GM18517 (cell line): ENCODE measurements at regions not wholly inside any gene's neighbourhood (a gene's known extent, or its start where the extent isn't known, plus 50 kb on each side); places are given as distances from the start of the nearest gene placed in this dataset.

Experiments used
- ATAC-seq: cut with Tn5 transposase; IDR thresholded peaks from one replicate; pipeline ENCODE4 v1.9.1; 2021; ENCODE audit warnings: mild to moderate bottlenecking, moderate library complexity; ENCODE audit not compliant: unreplicated experiment

DNA sequence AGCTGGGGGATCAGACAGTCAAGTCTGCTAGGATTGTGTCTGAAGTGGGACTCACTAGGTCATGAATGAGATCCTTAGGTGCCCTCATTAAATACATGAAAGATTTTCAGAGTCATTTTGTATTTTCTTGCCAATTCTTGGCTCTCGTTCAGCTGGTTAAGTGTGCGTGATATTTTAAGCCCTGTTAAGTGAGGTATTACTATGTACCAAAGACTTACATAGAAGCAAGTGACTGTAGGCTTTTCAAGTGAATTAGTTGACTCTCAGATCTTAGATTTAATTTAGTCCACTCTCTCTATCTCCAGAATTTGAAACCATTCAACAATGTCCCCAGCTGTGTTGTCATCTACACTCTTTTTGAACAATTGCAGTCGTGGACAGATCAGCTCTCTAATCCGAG lies 219.4 kb downstream of the FOXL1 start:
- ATAC-seq = no peak

DNA sequence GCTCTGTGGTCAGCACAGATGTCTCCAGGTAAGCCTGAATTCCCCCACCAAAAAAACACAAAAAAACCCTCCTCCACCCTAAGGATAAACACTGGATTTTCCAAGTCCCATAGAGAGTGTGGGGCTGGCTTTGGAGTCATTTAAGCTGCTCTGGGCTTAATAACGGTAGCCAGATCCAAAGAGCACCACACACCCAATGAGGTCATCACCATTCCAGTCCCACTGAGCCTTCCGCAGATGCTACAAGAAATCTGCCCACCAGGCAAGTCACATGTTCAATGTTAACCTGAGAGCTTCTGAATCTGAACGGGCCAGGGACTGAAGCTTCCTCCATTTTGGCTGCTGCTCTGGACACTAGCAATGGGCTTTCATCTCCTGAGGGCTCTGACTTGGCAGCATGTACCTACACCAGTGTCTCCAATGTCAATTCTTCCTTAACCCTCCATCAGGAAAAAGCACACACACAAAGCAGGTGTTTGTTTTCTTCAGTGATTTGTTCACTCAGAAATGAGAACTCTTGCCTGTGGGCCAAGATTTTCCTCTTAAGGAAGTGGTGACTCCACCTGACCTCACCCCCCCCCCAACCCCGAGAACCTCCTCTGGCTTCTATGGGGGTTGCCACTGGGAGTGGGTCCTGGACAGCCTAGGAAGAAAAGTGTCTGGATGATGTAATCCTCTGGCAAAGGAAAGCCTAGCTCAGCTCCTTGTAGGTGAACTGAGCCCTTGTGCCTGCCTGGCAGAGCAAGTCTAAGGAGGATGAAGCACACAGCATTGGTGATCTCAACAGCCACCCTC lies 220.1 kb downstream of the FOXL1 start:
- no peak for ATAC-seq

DNA sequence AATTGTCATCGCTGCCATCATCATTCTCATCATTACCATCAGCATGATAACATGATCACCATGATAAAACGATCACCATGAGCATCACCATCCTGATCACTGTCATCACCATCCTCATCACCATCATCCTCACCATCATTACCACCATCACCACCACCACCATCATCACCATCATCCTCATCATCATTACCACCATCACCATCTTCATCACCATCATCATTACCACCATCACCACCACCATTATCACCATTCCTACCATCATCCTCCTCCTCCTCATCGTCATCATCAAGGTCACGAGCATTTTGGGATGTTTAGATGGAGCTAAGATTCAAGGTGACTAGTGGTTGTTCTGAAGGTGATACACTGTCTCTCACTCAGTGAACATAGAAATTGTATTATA lies 221.0 kb downstream of the FOXL1 start:
- no peak for ATAC-seq

DNA sequence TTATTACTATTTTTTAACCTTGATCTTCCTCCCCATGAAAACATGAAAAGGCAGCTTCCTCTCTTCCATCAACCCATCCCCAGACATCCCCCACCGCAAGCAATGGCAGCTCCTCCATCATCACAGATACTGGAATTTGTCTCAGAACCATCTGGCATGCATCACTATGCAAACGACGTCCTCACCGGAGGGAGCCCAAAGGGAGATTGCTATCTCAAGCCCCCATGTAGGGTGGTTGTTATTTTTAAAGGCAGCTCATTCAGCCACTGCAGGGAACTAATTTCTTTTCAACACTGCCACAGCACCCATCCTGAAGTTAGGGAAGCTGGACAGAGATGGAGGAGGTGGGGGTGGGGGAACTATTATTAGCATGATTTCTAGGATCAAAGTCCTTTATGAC lies 222.5 kb downstream of the FOXL1 start:
- no peak for ATAC-seq

DNA sequence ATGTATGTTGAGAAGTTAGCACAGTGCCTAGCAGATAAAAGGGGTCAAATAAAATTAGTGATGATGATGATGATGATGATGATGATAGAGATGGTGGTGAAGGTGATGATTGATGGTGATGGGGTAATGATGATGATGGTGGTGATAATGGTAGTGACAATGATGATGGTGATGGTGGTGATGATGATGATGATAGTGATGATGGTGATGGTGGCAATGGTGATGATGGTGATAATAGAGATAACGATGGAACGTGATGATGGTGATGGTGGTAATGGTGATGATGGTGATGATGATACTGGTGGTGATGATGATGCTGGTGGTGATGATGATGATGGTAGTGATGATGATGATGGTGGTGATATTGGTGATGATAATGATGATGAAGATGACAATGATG lies 223.7 kb downstream of the FOXL1 start:
- ATAC-seq = no peak

DNA sequence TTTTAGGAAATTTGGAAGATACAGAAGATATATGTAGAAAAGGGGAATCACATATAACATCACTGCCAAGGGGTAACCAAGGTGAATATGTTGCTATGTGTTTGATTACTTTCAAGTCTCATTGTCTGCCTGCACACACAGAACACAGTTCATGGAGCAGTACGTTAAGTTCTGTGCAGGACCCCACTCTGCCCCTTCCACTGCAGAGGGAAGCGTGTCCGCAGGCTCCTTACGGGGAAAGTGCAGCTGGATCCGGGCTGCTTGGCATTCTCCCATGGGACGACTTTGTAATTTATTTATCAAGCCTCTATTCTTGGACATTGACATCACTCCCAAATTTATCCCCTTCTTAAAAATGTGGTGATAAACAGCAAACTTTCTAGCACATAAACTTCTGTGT lies 226.8 kb downstream of the FOXL1 start:
- ATAC-seq = no peak

DNA sequence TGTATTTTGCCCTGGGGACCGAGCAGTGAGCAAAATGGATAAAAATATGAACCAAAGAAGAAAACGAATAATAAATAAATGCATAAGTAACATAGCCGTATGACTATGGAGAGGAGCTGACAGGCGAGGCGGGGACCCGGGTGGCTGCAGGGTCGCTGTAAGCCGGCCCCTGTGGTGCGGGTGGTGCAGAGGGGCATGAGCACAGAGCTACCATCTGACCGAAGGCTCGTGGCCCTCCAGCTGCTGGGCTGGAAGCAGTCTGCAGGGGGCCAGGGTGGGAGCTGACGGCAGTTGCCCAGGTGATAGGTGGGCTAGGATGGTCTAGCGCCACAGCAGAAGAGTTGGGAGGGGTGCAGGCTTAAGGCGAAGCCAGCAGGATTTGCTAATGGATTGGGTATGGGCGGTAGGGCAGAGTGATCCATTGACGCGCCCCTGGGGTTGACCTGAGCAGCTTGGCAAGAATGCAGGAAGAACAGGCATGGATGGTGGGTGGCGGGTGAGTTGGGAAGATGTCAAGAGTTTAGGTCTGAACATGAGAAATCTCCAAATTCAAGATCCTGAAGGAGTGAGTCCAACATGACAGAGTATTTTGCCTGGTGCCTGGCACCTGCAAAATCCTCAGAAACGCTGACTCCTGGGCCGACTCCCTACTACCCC lies 228.0 kb downstream of the FOXL1 start:
- no peak for ATAC-seq

DNA sequence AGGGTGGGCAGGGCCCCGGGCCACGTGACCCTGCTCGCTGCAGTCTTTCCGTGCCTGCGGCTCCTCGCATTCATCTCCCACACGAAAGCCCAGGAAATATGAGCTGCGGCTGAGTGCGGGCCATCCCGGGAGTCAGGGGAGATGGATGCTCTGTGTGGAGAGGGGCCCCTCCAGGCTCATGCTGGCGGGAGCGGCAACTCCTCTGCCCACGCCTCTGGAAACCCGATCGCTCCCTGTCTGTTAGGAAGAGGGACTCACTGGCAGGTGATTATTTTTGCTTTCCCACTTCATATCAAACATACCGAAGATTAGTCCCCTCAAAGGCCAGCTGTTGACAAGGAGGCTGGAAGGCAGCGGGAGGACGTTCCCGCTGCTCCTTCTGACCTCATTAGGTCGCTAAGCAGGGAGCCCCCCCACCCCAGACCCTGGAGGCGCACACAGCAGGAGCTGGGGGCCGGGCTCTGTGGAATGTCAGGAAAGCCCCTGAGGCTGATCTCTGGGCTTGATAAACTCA lies 228.5 kb downstream of the FOXL1 start:
- ATAC-seq = no peak

DNA sequence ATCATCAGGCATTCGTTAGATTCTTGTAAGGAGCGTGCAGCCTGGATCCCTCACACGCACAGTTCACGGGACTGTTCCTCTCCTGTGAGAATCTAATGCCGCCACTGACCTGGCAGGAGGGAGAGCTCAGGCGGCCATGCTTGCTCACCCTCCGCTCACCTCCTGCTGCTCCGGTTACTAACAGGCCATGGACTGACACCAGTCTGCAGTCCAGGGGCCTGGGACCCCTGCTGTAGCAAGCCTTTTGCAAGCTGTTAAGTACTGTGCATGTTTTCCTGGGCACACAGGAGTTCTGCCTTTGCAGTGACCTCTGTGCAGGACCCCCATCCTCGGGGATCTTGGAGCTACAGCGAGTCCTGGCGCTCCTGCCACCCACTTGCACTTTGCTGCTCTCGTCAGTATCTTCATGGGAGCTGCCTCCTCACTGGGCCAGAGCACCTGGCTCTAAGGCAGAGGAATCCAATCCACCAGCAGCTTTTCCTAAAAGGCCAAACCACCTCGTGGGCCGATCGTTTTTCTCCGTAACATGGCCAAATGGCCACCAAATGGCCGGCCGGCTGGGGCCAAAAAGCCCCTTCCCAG lies 230.6 kb downstream of the FOXL1 start:
- no peak for ATAC-seq

DNA sequence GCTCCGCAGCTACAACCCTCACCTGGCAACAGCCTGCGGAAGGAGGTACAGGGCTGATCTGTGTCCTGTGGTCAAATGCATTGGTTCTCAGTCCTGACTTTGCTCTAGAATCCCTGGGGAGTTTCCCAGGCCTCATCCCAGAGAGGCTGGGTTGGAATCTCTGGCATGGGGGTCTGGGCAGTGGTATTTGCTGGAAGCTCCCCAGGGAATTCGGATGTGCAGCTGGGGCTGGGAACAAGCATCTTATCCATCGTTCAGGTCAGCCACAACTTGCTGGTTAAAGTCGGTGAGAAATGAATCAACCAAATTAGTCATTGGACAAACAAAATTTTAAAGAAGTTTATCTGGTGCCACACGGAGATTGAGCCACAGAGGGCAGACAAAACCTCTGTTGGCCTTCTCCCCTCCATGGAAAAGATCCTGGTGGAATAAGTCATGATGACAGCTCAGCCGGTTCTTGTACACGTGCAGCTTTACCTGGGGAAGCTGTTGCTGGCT lies 231.2 kb downstream of the FOXL1 start:
- no peak for ATAC-seq

DNA sequence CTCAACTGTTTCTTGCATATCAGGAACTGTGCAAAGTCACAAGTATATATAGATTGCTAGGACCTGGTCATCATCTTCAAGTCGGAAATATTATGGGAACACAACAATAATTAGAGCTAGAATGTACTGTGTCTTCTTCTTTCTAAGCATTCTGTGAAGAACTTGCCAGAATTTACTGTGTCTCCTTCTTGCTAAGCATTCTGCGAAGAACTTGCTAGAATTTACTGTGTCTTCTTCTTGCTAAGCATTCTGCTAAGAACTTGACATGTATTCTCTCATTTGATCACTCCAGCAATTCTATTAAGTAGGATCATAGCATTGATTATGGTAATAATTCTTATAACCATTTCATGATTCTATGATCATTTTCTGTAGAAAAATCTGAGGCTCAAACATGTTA lies 231.7 kb downstream of the FOXL1 start:
- no peak for ATAC-seq

DNA sequence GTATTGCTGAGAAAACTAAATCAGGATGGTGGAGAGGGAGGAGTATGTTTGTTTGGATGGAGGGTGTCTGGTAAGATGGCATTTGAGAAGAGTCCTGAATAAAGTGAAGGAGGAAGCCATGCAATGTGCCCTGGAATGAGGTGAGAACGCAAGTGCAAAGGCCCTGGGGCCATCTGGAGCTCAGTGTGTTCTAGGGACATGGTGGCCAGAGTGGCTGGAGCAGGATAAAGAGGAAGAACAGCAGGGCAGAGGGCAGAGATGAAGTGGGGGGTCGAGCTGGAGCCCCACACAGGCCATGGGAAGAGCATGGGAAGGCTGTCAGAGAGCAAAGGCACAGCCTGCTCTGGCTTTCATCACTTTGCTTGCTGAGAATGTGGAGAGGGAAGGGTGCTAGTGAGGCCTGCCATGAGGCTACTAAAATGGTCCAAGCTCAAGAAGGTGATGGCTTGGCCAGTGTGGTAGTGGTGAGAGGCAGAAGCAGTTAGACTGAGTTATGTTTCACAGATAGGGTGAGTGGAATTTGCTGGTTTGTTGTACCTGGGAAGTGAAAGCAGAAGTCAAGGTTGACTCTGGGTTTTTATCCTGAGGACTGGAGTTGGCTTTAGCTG lies 234.1 kb downstream of the FOXL1 start:
- ATAC-seq = no peak

DNA sequence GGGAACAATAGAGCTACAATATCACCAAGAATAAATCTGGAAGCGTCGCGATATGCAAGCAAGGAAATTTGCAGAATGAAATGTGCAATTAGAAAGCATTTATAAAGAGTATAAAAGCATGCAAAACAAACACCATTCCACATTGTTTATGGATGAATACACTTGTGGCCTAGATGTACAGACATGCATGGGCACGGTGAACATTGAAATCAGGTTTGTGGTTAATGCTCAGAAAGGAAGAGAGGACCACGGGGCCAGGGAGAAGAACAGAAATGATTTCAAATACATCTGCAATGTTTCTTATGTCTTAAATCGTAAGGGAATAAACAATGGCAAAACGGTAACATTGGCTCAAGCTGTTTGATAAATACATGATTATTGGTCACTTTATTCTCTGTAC lies 235.9 kb downstream of the FOXL1 start:
- no peak for ATAC-seq

DNA sequence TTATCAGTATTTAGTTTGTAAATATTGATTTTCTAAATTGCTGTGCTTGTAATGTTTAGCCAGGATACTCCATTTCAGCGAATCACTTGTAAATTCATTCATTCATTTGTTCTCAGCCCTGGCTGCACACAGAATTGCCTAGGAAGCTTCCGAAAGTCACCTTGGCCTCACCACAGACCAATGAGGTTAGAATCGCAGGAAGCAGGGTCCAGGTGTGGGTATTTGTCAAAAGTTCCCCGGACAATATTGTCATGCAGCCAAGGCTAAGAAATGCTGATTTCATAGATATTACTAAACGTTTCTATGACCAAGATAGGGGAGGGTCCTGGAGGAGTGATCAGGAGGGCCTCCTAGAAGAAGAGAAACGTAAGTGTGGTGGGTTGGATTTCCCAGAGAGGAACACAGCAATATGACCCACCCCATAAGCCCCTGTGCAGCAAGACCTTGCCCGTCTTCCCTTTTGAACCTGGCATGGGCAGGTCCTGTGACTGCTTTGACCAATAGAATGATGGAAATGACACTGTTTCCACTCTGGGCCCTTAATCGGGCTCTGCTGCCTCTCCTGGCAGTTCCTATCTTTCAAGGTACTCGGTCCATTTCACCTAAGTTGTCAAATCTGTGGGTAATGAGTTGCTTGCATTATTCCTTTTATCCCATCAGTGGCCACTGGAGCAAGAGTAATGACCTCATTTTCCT lies 238.7 kb downstream of the FOXL1 start:
- ATAC-seq = no peak

DNA sequence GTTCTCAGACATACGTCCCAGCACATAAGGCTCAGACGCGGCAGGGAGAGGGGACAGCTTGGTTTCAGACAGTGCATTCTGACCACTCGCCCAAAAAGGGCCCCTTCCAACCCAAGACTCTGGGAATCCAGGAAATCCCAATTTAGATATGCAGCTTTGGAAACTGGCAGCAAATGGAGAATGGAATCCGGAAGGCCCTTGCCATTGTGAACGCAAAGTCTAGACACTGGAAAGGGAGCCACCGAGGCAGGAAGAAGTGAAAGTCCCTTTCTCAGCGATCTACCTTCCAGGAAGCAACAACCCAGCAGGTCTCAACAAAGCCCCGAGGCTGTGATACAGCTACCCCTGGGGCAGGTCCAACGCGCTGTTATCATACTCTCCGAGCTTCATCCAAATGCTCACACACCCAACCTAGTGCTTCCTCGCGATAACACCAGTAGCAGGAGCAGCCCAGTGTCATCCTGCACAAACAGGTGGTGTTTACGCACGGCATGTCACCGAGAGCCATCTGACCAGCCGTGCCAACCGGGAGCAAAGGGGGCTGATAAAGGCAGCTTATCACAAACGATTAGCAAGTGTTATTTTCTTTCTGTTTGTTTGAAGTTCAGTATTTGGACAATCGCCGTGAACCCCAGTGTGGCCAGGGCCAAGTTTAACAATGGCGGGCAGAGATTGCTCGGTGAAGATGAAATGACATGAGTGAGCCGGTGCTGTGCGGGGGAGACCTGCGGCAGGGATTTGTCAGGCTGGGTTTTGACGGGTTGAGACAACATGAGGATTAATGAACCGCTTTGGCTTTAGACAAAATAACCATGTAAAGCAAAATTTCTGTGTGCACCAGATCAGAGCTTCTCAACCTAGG lies 240.6 kb downstream of the FOXL1 start:
- ATAC-seq = no peak

DNA sequence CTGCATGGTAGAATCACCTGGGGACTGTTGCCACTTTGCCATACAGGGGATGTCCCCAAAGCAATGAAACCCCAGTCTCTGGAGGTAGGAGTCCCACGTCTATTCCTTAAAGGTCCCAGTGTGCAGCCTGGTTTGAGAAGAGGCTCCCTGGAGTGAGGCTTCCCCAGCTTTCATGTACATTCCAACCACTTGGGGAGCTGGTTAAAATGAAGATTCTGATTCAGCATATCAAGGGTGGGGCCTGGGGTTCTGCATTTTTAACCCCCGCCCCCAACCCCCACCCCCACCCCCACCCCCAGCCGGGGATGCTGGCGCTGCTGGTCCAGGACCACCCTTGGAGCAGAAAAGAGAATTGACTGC lies 241.2 kb downstream of the FOXL1 start:
- ATAC-seq = no peak

DNA sequence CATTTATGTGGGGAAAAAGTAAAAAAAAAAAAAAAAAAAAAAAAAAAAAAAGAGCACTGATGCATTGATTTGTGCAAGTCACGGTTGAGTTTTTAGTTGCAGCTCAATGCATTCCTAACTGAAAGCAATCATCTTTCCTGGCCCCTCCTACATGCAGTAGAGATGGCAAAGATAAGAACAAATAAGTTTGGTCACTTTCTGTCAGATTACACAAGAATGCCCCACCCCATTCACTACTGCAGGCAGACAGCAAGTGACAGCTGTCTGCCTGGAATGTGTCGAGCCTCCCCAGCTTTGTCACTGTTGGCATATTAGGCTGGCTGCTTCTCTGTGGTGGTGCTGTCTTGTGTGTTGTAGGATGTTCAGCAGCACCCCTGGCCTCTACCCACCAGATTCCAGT lies 243.5 kb downstream of the FOXL1 start:
- no peak for ATAC-seq

DNA sequence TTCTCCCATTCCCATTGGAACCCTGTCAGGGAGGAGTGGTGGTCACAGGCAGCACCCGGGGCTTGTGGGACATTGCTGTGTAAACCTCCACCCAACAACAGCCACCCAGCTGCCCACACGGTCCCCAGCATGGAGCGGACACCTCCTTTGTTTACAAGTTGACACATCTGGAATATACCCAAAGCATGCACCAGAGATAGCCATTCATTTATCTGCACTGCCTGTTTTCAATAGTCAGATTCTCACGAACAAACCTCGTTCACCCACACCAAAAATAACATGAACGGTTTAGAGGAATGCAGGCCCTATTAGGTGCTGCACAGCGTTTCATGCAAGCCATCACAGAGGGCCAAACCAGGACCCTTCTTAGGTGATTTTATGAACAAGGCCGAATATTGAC lies 244.8 kb downstream of the FOXL1 start:
- ATAC-seq = no peak

DNA sequence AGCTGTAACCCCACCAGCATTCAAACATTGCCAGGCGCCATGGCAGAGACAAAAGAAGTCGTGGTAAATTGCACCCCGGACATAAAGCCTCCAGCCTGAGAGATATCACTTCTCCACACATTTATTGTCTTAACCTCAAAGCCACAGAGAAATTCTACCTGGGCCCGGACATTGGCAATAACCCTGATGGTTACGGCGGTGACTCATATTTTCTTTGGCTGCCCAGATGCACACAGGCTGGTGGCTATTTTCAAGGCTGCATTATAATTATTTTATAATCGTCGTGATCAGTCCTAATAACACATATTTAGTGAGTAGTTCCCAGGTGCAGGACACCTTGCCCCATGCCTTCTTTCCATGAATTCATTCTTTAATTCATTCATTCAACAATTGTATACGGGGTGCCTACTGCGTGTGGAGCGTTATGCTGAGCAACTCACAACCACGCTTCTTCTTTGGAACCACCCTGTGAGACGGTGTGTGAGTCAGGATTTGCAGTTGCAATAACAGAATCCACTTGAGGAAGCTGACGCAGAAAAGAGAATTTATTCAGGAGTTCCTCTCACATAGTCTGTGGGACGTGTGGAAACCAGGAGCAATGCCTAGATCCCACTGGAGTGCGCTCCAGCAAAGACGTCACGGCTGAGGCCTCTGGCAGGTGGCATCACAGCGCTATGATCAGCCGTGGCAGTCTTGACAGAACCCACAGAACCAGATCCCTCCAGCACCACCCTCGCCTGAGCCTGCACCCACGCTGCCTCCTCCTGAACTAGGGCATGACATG lies 245.7 kb downstream of the FOXL1 start:
- no peak for ATAC-seq
